ENCODE measurements at regions not wholly inside any gene's neighbourhood (a gene's known extent, or its start where the extent isn't known, plus 50 kb on each side); places are given as distances from the start of the nearest gene placed in this dataset.

- no peak for TF ChIP-seq YY1 (IDR thresholded peaks at IDR 0.05; ENCODE audit: insufficient read depth, insufficient replicate concordance, low read depth, low read length)
- TF ChIP-seq ZNF619 (CRISPR knock-in tag; IDR thresholded peaks at IDR 0.05), result no peak
These were observed 238.0 kb downstream of the RAB28 start for GRCh38 chr4:13246107-13246506.

Measured in HepG2 (cell line).